ENCODE measurements at regions not wholly inside any gene's neighbourhood (a gene's known extent, or its start where the extent isn't known, plus 50 kb on each side); places are given as distances from the start of the nearest gene placed in this dataset.

DNA sequence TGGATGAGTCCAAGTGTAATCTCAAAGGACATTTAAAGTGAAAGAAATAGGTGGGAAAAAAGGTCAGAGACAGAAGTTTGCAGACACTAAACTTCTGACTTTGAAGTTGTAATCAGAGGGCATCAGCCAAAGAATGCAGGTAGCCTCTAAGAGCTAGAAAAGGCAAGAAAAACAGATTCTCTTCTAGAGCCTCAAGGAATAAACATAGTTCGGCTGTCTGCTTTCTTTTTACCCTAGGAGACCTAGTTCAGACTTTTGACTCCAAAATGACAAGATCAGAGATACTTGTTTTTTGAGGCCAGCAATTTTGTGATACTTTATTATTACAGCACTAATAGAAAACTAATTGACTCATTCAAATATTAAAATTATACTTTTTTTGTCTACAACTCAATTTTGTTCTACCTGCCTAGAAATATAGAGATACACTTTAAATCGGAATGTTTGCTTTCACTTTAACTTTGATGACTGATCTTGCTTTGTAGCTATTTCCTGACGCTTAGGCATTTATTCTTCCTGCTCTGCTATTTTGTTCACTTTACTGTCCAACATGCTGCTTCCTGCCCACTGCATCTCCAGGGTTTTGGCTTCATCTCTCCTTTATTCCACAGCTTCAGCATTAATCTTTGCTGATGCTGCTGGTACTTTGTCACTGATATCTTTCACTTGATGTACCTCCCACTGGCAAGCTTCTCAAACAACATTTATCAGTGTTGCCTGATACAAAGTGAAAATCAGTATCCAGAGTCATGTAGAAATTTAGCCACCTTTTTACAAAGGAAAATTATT, 272.5 kb downstream of the DSEL start:
- no peak for DNase-seq (ENCODE audit: low read depth in 4 of 4, low spot score in 3 of 4)

DNA sequence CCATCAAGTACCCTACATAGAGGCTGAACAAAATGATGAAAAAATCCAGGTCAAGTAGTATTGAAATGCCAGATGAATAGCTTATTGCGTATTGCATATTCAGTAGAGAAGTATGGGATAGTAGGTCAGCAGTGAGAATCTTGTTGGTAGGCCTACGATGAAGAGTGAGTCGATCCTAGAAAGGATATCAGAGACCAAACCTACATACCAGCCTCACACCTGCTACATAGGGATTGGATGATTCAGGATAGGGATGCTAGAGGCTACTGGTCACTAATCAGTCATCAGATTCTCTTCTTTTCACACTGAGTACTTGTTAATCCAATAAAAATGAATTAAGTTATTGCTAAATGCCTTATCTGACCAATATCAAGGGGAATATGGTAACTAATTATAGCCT, 274.5 kb downstream of the DSEL start:
- DNase-seq (ENCODE audit: low read depth in 4 of 4, low spot score in 3 of 4), result no peak

DNA sequence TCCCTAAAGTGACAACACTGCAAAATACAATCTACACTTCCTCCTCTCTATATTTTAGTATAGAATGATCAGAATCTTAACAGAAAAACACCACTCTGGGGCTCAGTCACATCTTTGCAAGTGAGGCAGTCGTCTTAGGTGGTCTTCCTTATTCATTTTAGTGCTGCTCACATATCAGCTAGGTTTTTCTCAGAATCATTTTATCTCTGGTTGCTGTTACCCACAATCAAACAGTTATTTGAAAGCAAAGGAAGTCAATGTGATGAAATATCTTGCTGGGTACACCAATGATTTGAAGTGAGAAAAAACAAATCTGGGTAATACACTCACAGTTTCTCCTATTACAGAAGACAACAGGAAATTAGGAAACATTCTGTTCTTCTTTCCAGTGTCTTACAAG, 275.2 kb downstream of the DSEL start:
- no peak for DNase-seq (ENCODE audit: low read depth in 4 of 4, low spot score in 3 of 4)

DNA sequence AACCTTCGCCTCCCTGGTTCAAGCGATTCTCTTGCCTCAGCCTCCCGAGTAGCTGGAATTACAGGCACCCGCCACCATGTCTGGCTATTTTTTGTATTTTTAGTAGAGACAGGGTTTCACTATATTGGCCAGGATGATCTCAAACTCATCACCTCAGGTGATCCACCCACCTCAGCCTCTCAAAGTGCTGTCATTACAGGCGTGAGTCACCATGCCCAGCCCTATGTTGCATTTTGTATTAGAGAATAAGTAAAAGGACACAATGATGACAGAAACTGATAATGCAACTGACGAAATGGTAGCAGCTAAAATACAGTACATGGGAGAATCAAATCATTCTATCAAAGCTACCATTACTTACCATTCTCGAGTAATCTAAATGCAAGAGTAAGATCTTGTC, 276.7 kb downstream of the DSEL start:
- DNase-seq (ENCODE audit: low read depth in 4 of 4, low spot score in 3 of 4), result no peak

DNA sequence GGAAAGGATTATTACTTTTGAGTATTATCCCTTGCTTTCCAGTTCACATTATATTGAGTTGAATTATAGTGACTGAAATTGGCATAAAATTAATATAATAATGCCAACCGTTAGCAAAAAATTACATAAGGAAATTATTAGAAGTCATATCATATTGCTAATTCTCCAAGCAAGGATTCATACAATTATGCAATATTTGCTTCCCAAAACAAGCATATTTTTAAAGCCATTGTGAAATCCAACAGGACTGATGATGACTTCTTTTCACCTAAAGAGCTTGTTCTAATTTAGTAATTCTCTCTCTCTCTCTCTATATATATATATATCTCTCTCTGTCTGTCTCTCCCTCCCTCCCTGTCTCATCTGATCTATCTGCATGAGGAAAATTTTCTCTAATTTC, 283.5 kb downstream of the DSEL start:
- DNase-seq (ENCODE audit: low read depth in 4 of 4, low spot score in 3 of 4), result no peak

DNA sequence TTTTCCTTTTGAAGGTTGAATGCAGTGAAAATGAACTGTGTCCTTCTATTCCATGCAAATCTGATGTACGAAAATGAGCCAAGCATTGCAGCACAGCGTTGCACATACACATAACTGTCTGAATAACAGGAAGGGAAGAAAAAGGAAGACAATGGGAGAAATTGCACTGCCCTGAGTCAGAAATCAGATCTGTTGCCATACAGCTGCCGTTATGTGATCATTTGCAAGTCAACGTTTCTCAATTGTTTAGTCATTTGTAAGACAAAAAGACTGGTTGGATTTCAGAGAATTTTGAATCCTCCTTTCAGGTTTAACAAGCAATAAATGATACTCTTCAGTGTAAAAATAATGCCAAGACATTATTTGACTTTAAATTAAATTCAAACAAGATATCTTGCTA, 284.1 kb downstream of the DSEL start:
- DNase-seq (ENCODE audit: low read depth in 4 of 4, low spot score in 3 of 4), result no peak

DNA sequence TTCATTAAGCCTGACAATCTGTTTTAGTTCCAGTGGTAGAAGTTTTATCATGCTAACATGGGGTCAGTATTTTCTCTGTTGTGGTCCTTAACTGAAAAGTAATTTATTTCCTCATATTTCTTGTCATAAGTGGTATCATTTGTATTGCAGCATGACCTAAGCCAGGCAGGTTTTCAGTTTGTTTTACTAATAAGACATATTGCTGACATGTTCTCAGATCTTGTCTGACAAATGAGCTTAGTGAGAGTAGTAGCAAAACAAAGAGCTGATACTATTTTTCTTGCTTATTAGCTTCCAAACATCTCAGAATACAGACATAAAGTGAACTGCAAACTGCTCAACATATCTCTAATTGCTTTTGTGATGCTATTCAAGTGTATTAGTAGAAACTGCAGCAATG, 293.6 kb downstream of the DSEL start:
- no peak for DNase-seq (ENCODE audit: low read depth in 4 of 4, low spot score in 3 of 4)

DNA sequence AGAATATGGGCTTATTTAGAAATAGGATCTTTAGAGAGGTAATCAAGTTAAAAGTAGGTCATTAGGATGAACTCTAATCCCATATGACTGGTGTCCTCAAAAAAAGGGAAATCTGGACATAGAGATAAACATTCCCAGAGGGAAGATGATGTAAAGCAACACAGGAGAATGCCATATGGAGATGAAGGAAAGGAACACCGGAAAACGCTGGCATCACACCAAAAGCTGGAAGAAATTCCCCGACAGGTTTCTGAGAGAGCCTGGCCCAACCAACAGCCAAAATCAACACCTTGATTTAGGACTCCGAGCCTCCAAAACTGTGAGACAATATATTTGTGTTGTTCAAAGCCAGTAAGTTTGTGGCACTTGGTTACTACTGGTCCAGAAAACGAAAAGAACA, 296.7 kb downstream of the DSEL start:
- no peak for DNase-seq (ENCODE audit: low read depth in 4 of 4, low spot score in 3 of 4)

DNA sequence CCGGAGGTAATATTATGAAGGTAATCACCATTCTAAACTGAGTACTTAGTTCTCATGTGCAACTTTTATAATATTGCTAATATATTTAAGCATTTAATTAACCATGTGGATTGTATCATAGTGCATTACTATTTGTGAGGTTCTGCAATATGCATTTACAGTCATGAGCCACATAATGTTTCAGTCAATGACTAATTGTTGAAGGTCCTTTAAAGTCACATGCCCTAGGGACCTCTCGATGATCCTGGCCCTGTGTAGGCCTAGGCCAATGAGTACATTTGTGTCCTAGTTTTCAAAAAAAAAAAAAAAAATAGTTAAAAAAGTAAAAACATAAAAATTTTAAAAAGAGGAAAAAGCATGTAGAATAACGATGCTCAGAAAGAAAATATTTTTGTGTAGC, 298.0 kb downstream of the DSEL start:
- no peak for DNase-seq (ENCODE audit: low read depth in 4 of 4, low spot score in 3 of 4)

DNA sequence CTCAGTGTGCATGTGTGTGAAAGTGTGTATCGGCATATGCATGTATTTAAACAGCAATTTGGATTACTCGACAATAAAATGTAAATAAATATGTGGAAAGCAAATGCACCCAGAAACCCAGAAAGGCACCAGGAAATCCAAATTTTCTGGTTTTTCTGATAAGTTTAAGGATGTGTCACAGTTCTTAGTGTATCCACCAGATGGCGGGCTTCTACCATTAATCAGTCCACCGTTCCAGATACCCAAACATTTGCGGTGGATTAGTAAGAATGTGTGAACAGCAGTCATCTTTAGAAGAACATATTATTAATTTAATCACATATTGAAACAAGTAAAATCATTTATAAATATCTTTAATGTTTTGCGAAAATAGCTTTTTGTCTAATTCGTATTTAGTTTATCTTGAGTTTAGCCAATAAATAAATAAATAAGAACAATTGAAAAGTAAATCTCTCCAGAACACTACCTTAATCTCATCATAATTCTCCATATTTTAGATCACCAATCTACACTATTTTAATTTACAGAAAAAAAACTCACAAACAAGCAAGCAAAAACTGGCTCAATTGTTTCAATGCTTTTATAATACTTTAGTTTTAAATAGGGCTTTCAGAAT, 298.9 kb downstream of the DSEL start:
- DNase-seq (ENCODE audit: low read depth in 4 of 4, low spot score in 3 of 4), result peak; percentile 20 to 30 (median 27)

DNA sequence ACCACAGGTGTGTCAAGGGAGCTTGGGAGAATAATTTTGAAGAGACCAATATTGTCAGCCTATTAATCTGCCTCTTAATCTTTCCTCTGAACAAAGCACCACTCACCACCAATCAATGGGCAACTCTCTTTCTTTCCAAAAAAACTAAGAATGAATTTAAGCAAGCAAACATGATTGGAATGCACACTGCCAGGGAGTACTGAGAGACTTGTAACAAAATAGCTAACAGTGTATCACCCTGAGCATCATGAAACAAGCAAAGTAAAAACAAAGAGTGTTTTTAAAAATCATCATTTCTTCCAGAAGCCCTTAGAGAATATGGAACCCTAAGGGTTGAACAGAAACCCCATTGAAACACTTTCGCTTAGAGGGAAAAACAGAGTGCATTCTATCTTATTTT, 299.7 kb downstream of the DSEL start:
- no peak for DNase-seq (ENCODE audit: low read depth in 4 of 4, low spot score in 3 of 4)

DNA sequence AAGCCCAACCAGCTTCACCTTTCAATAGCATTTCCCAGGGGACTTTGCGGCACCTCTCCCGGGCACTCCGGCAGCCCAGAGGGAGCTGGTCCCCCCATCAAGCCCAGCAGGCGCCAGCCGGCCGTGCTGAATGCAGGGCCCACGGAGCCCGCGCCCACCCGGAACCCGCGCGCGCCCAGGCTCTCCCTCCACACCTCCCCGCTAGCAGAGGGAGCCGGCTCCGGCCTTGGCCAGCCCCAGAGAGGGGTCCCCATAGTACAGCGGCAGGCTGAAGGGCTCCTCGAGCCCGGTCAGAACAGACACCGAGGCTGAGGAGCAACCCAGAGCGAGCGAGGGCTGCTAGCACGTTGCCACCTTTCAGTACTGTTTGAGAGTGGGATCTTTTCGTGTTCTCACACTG, 300.8 kb downstream of the DSEL start:
- no peak for DNase-seq (ENCODE audit: low read depth in 4 of 4, low spot score in 3 of 4)

DNA sequence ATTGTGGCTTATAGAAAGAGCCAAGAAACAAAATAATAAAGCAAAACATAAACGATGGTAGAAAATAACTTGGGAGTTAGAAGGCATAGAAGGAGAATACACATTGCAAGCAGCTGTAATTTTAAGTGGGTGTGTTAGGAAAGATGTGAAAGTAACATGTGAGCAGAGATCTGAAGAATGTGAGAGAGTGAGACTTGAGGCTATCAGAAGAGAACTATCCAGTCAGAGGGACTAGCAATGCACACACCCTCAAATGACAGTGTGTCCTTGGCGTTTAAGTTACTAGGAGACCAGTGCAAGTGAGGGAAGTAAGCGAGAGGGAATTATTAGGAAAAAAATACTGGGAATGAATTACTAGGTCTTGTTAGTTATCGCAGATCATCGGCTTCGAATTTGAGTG, 304.9 kb downstream of the DSEL start:
- no peak for DNase-seq (ENCODE audit: low read depth in 4 of 4, low spot score in 3 of 4)

DNA sequence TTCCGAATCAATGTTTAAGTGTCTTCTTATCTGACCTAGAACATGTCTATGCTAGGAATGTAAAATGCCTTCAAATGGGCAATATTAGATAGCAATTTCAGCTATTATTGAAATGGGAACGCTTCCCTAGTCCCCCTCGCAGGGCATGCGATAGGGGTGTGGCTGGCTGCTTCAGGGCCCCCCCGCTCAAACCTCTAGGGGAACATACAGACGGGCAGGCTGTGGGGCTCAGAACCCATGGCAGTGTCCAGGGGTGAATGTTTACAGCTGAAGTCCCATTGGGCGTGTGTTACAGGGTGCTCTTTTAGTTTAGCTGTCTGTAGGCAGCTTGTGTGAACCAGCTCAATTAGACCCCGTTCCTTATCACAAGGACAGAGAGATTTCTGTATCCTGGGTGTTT, 315.9 kb downstream of the DSEL start:
- DNase-seq (ENCODE audit: low read depth in 4 of 4, low spot score in 3 of 4), result no peak

DNA sequence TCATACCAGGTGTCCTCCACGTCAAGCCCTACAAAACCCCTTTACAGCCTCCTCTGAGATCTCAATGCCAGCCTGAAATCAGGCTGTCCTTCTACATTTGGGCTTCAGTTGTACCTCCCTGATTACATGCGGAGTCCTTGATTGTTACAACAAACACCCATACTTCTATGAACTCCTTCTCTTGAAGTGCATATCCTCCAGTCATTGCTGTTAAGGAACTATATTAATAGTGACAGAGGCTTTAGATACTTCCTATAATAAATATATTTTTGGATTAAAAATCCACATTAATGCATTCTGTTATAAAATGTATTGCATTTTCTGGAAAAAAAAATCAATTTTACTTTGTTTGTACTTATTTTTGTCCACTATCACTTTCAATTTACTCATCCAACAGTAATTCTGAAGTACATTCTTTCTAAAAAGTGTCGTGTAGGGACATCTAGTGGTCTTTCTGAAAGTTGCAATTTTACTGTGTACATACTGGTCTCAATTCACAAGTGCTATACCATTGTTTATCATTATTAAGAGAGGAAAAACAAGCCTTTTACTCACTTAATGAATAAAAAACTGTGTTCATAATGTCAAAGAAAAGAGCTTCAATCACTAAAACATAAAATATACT, 316.4 kb downstream of the DSEL start:
- peak; percentile 25 to 46 (median 36) for DNase-seq (ENCODE audit: low read depth in 4 of 4, low spot score in 3 of 4)

DNA sequence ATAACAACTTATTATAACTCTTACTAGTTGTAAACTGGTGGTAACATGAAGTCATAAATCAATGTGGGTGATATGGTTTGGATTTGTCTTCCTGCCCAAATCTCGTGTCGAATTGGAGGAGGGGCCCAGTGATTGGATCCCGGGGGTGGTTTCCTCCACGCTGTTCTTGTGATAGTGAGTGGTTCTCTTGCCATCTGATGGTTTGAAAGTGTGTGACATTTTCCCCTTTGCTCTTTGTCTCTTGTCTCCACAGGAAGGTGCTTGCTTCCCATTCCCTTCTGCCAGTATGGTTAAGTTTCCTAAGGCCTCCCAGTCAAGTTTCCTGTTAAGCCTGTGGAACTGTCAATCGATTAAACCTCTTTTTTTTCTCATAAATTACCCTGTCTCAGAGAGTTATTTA, 321.6 kb downstream of the DSEL start:
- no peak for DNase-seq (ENCODE audit: low read depth in 4 of 4, low spot score in 3 of 4)

DNA sequence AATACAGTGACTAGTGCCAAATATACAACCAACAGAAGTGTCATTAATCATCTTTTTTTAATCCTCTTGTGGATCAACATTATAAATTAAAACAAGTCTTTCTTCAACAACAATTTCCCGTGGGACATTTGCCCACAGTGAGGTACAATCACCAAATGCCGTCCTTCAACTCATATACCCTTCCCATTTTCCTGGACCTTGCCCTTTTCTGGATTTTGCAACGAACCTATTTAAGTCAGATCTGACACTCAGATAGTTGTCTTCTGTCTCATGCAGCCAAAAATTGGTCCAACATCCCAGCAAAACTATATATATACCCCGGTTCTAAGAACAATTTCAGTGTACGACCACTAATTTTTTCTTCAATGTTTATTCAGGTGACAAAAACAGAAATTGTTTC, 324.0 kb downstream of the DSEL start:
- DNase-seq (ENCODE audit: low read depth in 4 of 4, low spot score in 3 of 4), result no peak

DNA sequence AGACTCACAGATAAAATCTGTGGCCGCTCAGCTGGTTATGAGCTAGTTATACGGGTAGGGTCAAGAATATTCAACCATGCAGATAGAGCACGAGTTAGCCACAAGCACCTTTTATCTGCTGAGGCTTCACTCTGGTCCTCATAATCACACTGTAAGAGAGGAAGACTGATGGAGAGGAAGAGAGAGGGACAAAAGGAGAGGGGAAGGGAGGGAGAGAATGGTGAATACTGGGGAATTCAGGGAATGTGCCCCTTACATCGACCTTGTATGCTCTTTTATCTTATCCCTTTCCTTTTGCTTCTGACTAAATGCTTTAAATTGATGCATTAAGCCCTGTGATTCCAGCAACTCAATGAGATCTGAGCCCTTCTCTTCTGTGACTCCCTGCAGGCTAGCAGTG, 333.1 kb downstream of the DSEL start:
- no peak for DNase-seq (ENCODE audit: low read depth in 4 of 4, low spot score in 3 of 4)

DNA sequence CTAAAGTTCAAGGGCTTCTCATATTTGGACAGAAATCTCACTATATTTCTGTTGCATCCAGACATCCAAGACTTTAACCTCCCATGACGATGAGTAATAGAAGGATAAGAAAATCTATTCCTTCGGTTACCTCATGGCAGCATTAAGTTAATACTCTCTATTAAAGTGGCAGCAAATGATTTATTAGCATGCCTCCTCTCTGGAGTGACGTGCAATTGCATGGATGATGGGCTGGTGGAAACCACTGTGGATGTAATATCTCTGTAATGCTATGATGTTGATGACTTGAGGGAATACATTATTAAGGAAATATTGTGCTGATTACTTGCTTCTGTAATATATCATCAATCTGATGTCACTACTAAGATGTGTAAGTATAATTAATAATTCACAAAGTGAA, 336.8 kb downstream of the DSEL start:
- no peak for DNase-seq (ENCODE audit: low read depth in 4 of 4, low spot score in 3 of 4)

DNA sequence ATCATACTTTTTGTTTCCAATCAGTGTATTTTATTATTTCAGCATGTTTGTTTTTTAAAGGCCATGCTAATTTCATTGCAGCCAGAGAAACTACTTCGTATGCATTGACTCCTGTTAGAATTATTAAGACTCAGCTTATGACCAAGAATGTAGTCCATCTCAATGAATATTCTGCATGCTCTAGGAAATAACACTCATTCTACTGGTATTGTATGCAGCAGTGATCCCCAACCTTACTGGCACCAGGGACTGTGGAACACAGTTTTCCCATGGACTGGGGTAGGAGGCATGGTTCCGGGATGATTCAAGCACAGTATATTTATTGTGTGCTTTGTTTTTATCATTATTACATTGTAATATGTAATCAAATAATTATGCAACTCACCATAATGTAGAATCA, 356.9 kb downstream of the DSEL start:
- DNase-seq (ENCODE audit: low read depth in 4 of 4, low spot score in 3 of 4), result no peak

DNA sequence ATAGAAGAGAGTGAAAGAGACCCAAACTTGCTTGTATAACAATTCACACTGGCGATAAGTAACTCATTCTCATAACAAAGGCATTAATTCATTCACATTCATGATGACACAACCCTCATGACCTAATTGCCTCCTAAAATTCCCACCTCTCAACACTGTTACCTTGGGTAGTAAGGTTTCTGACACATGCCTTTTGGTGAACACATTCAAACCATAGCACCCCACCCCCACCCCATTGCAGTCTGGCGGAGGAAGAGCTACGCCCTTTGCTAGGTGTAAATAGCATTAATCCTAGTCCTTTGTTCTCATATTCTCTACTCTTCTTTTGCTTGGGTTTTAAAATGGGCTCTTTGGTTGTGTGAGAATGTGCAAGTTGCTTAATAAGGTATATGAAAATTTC, 361.5 kb downstream of the DSEL start:
- no peak for DNase-seq (ENCODE audit: low read depth in 4 of 4, low spot score in 3 of 4)

DNA sequence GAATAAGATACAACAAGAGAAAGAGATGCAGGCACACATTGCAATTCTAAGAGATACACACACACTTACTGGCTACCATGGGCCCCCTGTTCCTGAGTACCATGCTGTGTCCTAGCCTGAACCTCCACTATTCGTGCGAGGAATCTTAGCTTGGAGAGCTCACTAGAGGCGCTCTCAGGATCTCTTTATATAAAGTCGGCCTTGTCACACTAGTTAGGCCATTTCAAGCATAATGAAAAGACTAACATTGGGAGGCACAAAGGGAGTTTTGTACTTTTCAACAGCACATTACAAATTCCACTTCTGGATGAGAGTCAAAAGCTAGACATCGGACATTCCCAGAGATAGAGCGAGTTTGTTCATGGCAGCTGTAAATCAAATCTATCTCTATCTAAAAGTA, 365.2 kb downstream of the DSEL start:
- no peak for DNase-seq (ENCODE audit: low read depth in 4 of 4, low spot score in 3 of 4)

All from right renal pelvis (tissue), 4 donors.